ENCODE measurements at regions not wholly inside any gene's neighbourhood (a gene's known extent, or its start where the extent isn't known, plus 50 kb on each side); places are given as distances from the start of the nearest gene placed in this dataset.

DNA sequence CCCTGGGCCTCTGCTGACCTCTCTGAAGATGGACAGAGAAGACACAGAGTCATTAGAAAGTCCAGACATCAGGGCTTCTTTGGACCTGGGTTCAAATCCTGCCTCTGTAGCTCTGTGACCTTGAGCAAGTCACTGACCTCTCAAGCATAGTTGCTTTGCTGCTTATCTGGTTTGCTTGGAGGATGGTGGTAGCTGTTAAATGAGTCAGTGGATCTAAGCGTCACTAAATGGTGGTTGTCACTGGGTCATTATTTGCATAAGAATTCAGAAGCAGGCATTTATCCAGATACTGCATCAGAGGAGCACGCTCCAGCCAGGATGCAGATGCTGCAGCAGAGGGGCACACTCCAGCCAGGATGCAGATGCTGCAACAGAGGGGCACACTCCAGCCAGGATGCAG lies 229.2 kb downstream of the GLI2 start:
- TF ChIP-seq, protein P1, sequence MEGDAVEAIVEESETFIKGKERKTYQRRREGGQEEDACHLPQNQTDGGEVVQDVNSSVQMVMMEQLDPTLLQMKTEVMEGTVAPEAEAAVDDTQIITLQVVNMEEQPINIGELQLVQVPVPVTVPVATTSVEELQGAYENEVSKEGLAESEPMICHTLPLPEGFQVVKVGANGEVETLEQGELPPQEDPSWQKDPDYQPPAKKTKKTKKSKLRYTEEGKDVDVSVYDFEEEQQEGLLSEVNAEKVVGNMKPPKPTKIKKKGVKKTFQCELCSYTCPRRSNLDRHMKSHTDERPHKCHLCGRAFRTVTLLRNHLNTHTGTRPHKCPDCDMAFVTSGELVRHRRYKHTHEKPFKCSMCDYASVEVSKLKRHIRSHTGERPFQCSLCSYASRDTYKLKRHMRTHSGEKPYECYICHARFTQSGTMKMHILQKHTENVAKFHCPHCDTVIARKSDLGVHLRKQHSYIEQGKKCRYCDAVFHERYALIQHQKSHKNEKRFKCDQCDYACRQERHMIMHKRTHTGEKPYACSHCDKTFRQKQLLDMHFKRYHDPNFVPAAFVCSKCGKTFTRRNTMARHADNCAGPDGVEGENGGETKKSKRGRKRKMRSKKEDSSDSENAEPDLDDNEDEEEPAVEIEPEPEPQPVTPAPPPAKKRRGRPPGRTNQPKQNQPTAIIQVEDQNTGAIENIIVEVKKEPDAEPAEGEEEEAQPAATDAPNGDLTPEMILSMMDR (IDR thresholded peaks at IDR 0.05), result no peak
- TF ChIP-seq POLR2A (IDR thresholded peaks at IDR 0.05), result no peak
